GM12891 (cell line): ENCODE measurements at regions not wholly inside any gene's neighbourhood (a gene's known extent, or its start where the extent isn't known, plus 50 kb on each side); places are given as distances from the start of the nearest gene placed in this dataset.

Experiments used
- POLR2A ChIP-seq: IDR thresholded peaks from 2 replicates; pipeline ENCODE4 v1.6.1; 2011; ENCODE audit warnings: low read depth, low read length, control low read depth
- POLR2AphosphoS5 ChIP-seq: IDR thresholded peaks from 2 replicates; pipeline ENCODE4 v1.6.1; 2011; ENCODE audit warnings: low read depth, low read length, control low read depth
- POU2F2 ChIP-seq: IDR thresholded peaks from 2 replicates; pipeline ENCODE4 v1.6.1; 2011; ENCODE audit warnings: low read depth, mild to moderate bottlenecking, control low read depth, low read length, moderate library complexity
- SPI1 ChIP-seq: IDR thresholded peaks from 2 replicates; pipeline ENCODE4 v1.6.1; 2011; ENCODE audit warnings: low read depth, low read length, control low read depth
- TAF1 ChIP-seq: IDR thresholded peaks from 2 replicates; pipeline ENCODE4 v1.6.1; 2011; ENCODE audit warnings: low read depth, low read length, control low read depth

DNA sequence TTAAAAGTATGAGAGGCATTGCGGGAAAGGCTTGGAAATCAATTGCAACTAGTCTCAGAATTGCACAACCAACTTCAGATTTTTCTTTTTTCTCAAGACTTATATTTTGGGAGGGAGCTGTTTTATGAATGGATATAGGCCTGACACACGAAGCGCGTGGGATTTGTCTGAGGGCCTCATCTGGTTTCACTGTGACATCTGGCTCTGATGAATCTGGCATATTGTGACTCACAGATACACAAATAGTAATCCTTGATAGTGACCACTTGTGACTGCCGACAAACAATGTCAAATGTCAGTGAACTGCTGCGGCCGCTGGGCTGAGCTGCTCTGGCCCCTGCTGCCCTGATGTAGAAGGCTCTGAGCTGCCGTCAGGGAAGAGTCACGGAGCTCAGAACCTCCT lies 655.1 kb downstream of the INHBA start:
- TF ChIP-seq POU2F2 (no peak), POLR2A (no peak), POLR2AphosphoS5 (no peak), TAF1 (no peak), SPI1 (no peak)
